ENCODE measurements at regions not wholly inside any gene's neighbourhood (a gene's known extent, or its start where the extent isn't known, plus 50 kb on each side); places are given as distances from the start of the nearest gene placed in this dataset.

DNA sequence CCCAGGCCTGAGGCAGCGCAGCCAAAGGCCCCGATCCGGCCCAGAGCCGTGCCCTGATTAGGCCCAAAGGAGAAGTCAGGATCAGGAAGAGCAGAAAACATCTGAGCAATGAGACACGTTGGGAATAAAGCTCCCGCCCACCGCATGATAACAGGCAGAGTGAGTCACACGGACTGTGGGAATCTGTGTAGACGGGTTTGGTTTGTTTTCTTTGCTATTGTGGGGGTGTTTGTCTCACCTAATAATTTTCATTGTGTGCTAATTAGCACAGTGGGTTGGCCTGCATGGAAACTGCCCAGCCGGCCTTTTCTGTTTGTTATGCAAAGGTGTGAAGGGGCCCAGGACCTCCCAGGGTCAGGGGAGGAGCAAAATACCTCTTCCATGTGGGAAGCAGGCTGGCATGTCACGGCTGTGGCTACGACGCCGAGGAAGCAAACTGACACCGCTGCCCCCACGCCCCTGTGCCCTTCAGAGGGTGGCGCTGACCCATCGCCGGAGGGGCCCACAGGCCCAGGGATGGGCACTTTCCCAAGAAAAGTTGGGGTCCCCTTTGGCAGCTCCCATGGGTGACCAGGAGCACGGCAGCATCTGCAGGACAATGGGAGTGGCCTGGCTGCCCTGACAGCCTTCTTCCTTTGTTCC lies 68.4 kb upstream of the CTDP1 start:
- DNase-seq: peak; percentile 80

GRCh38 chr18:79612291-79613108 lies 67.1 kb upstream of the CTDP1 start:
- DNase-seq: no peak

- DNase-seq: no peak
Observed at GRCh38 chr18:79613186-79613931, 66.2 kb upstream of the CTDP1 start.

- DNase-seq: no peak
Observed at GRCh38 chr18:79614211-79614955, 65.2 kb upstream of the CTDP1 start.

GRCh38 chr18:79615091-79615490 lies 64.5 kb upstream of the CTDP1 start:
- DNase-seq: no peak

DNA sequence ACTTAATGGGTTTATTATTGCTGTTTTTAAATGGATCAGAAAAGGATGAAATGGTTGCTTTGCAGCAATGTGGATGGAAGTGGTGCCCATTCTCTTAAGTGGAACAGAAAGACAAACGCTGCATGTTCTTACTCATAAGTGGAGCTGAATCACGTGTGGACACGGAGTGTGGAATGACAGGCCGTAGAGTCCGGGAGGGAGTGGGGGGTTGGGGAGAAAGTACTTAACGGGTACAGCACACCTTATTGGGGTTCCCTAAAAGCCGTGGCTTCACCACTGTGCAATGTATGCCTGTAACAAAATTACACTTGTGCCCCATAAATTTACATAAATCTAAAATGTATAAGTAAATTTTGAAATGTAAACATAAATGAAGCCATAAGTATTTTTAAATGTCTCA lies 64.0 kb upstream of the CTDP1 start:
- no peak for DNase-seq

GRCh38 chr18:79616651-79617510 lies 62.7 kb upstream of the CTDP1 start:
- DNase-seq: peak; percentile 11

- no peak for DNase-seq
Observed at GRCh38 chr18:79617511-79618500, 61.8 kb upstream of the CTDP1 start.

GRCh38 chr18:79620576-79621165 lies 58.9 kb upstream of the CTDP1 start:
- DNase-seq: no peak

- no peak for DNase-seq
Observed at GRCh38 chr18:79621501-79621900, 58.1 kb upstream of the CTDP1 start.

GRCh38 chr18:79622004-79622403 lies 57.6 kb upstream of the CTDP1 start:
- no peak for DNase-seq

DNA sequence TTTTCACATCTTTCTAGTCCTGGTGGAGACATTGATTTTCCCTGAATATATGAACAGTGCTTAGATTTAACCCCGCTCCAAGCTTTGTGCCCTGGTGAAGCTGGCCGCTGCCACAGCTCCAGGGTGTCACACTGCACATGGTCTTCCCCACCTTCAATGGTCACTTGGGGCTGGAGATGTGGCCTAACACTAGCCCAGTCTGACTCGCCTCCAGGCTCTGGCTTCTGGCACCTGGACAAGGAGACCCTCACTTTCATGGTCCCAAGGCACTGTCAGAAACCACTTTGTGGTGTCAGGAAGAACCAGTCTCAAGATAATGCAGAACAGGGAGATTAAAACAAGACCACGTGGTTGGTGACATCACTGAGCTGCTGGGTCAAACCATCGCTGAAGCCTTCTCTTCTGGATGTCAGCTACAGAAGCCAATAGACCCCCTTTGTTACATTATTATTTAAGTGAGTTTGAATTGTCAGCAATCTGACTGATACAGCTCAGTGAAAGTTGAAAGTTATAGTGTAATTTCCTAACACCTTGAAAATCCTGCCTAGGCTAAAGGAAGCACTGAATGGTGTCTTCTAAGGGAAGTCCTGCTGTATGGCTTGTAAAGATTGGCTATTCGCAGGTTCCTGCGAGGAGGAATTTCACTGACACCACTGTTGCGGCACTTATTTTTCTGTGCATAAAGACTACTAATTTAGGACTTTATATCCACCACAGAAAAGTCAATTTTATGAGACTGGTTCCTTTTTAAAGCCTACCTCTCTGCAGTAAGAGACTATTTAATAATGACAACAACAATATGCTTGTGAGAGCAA lies 55.0 kb upstream of the CTDP1 start:
- DNase-seq: no peak

- DNase-seq: no peak
Observed at GRCh38 chr18:79625195-79625923, 54.2 kb upstream of the CTDP1 start.

DNA sequence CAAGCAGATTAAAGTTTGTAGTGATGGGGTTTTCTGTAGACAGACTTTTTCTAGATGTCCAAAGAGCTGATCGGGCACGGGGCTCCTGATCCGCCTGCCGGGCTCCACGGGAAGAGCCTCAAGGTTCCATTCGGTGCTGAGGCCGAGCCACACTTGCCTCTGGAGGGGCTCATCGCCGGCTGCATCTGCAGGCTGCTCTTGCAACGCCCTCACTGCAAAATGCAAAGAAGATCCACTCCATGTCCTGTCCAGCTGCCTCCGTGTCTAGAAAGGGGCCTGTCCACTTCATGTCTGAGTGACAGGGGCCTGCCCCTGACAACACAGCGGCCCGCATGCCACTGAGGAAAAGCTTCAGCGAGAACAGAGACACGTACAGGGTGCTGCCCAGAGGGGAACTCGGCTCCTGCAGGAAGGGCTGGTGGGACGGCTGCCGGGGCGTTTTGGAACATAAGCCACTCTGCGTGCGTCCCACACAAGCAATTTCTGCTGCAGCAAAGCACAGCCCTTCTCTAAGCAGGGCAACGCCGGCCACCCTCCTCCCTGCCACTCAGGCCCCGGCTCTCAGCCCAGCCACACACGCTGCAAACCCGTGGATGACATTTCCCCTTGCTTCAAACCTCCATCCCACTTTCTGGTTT lies 53.6 kb upstream of the CTDP1 start:
- DNase-seq: no peak

DNA sequence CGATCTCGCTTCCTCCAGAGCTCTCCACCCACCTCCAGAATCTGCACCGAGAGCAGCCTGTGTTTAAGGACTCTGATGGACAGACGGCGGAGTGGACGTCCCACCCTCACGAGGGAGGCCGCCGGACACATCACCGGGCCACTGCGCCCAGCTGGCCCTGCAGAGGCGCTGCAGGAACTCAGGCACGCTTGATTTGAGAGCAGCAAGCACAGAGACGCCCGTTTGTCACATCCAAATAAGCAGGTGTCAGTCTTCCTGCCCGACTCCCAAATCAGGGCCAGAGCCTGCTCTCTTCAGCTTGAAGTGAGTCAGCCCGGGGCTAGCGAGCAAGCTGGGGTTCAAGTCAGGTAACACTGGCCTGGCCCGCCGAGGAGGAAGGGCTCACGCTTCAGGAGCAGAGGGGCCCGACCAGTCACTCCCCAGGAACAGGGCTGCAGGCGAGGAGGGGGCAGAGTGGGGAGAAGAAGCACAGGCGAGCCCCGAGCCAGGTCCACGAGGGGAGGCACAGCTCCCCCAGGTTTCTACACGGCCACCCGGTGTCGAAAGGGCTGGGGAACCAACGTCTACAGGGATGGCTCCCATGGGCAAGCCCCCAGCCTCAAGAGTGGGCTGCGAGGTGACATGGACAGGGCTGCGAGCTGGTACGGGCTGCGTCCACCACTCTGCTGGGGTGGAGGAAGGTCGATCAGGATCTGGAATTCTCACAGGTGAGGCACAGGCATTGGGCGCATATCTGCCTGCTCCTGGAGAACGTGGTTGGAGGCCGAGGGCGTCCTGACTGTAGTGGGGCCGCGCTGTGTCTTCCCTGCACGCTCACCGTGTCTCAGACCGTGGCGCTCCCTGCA lies 52.5 kb upstream of the CTDP1 start:
- no peak for DNase-seq

DNA sequence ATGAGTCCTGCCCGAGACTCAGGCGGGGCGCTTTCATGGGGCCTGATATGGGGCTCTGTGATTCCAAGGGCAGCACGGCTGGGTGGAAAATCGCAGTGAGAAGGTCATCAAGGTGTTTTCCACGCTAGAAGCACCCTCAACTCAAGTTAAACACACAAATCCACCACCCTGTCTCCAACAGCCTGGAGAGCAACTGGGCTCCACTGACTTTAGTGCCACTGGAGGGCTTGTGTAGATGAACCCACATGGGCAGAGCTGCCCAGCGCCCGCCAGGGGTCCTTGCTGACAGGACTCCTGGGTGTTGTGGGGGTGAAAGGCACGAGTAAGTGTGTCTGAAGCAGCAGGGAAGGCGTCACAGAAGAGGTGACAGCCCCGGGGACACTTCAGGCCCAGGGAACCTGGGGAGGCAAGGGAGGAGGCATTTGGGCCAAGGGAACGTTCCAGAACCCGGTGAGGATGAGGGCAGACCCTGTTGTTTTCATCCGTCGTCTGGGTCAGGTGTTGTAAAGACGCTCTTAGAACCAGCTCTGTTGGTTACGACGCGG lies 51.8 kb upstream of the CTDP1 start:
- no peak for DNase-seq
